ENCODE measurements at regions not wholly inside any gene's neighbourhood (a gene's known extent, or its start where the extent isn't known, plus 50 kb on each side); places are given as distances from the start of the nearest gene placed in this dataset.

DNA sequence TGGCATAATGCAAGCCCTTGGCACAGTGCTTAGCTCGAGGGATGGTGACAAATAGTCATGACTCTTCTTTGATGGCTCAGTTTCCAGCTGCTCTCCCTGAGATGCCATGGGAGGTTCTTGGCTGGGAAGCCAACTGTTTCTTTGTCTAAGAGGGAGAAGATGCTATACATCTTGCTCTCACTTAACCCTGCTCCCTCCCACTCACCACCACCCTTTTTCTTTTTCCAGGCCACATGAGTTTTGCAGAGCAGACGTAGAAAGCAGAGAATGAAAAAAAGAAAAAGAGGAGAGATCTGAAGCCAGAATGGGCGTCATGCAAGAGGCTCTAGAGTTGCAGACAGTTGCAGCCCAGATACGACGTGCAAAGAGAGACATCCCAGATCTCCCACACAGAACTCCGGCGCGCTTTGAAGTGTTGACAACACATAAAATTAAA lies 160.5 kb downstream of the FGF18 start:
- DNase-seq (ENCODE audit: low spot score) = no peak

DNA sequence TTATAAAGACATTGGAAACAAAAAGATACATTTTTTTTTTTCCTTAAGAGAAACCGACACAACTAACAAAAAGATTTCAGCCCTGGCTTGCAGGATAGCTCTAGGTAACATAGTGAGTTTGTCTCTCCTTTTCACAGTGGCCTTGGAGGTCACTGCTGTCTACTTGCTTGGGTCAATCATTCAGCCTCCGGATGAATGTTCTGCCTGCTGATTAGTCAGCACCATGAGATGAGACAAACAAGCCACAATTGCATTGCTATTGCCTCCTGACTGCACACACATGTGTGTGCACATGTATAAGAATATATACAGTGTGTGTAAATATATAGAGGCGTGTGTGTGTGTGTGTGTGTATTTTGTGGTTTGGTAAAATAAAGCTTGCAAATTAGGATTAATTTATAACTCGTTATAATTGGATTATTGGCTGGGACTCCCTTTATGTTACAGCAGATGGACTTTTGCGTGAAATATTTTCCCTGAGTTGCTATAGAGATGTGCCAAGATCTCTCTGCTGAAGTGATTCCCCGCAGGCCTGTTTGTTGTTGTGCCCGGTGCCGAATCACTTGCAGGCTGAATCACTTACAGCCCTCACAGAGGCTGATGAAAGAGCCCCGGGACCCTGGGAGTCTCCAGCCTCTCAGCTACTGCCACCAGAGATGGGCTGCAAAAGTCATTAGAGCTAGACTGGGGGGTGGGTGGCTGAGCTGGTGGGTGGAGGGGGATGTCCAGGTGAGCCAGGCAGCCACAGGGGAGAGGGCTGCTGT lies 161.2 kb downstream of the FGF18 start:
- no peak for DNase-seq (ENCODE audit: low spot score)

DNA sequence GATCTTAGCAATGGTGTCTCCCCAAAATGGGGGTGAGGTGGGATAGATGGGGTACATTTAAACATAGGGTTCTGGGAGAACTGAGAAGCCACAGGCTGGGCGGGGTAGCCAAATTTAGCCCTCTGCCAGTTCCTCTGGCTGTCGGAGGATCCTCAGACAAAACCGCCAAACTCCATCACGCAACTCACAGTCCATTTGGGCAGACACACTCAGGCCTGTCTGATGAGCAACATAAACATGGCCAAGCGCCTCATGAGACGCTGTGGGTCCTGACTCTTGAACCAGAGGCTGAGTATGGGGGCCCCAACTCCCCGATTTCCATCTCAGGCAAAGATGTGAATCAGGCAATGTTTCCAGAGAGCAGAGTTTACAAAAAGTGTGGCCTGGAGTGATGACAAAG lies 162.3 kb downstream of the FGF18 start:
- DNase-seq (ENCODE audit: low spot score) = no peak

GRCh38 chr5:171582849-171583248 lies 163.4 kb downstream of the FGF18 start:
- DNase-seq (ENCODE audit: low spot score) = no peak

DNA sequence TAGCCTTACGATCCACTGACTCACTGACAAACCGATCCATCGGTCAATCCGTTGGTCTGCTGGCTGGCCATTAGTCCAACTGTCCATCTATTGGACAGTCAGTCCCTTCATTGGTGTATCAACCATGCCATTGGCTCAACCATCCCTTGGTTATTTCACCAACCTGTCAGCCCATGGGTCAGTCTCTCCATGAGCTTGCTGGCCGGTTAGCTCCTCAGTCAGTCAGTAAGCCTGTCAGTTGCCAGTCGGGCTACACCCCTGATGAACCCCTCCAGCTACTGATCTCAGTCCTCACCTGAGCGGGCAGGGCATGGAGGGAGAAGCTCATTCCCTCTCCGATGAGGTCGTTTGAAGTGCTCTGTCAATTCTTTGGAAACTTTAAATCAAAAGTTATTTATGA lies 166.5 kb downstream of the FGF18 start:
- no peak for DNase-seq (ENCODE audit: low spot score)

- DNase-seq (ENCODE audit: low spot score) = no peak
Measured at GRCh38 chr5:171586436-171586835, 167.0 kb downstream of the FGF18 start.

DNA sequence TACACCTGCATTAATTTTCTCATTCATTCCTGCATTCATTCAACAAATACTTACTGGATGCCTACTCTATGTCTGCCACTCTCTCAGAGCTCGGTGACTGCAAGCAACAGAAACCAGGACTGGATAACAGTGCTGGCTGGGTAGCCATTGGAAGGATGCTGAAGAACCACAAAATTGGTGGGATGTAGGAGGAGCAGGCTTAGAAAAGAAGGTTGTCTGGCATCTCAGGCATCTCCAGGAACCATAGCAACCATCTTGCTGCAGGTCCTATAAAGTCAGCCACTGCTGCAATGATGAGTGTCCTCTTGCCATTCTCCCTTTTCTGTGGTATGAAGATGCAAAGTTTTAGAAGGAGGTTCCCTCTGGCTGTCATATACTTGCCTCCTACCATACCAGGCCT lies 168.6 kb downstream of the FGF18 start:
- no peak for DNase-seq (ENCODE audit: low spot score)

DNA sequence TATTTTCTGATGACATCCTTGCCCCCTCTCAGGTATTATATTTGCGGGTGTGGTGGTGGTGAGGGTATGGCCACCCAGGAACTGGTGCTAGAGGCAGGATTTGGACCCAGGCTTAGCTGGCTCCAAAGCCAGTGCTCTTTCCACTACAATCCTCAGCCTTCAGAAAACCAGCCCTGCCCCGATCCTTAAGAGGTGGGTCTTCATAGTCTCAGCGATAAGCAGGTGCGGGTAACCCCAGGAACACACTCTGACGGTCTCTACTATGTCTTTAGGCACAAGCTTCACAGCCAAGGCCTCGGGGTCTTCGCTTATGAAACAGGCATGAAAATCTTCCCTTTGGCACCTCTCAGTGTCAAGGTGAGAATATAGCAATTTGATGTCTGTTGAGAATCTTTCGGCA lies 169.3 kb downstream of the FGF18 start:
- DNase-seq (ENCODE audit: low spot score) = no peak

- DNase-seq (ENCODE audit: low spot score) = no peak
Measured at GRCh38 chr5:171589461-171589860, 170.0 kb downstream of the FGF18 start.

GRCh38 chr5:171592076-171592475 lies 172.6 kb downstream of the FGF18 start:
- no peak for DNase-seq (ENCODE audit: low spot score)

DNA sequence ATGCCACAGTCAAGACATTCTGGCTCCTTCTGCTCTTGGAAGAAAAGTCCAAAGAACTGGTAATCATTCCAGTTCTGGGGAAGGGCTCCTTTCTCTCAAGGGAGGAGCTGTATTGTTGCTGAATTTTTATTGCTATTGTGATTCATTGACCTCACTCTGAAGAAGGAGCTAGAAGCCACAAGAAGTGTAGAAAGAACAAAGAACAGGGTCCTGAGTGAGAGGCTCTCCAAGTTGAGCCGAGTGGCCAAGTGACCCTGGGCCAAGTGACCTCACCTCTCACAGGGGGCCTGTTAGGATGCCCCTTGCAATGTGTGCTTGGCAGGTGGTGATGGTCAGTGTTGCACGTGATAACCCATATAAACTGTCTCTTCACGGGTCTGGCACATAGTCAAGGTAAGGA lies 173.3 kb downstream of the FGF18 start:
- no peak for DNase-seq (ENCODE audit: low spot score)

- DNase-seq (ENCODE audit: low spot score) = no peak
Measured at GRCh38 chr5:171593401-171593800, 174.0 kb downstream of the FGF18 start.

DNA sequence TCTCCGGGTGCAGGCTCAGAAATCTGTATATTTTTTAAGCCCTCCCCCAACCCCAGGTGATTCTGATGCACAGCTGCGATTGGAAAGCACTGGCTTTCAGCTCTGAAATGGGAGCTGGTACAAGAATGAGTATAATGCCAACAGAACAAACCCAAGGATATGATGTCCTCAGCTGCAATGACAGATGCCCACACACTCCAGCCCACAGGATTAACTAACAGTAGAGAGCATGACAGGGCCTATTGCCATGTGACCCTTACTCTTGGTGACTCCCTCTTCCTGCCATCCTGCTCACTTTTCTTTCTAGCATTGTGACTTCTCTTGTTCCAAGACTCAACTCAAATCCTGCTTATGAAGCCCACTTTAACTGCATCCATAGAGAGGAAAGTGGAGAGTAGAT lies 174.5 kb downstream of the FGF18 start:
- no peak for DNase-seq (ENCODE audit: low spot score)

- DNase-seq (ENCODE audit: low spot score) = no peak
Measured at GRCh38 chr5:171595401-171595800, 176.0 kb downstream of the FGF18 start.

DNA sequence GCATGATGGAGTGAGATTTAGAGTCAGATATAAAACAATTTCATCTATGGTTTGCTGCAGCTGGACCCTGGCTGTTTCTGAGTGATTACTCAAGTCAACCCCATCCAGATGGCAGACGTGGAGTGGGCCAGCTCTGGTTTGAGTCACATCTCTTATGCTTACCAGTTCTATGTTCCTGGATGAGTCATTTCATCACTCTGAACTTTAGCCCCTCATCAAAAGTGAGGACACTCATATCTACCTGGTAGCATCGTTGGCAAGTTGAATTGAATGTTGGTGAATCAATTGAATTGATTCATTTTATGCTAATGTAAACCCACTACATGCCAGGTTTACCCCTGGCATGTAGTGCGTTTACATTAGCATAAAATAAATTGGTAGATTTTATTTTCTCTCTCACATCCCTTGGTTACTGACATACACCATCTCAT lies 176.4 kb downstream of the FGF18 start:
- DNase-seq (ENCODE audit: low spot score) = no peak

GRCh38 chr5:171596391-171596878 lies 177.0 kb downstream of the FGF18 start:
- no peak for DNase-seq (ENCODE audit: low spot score)

DNA sequence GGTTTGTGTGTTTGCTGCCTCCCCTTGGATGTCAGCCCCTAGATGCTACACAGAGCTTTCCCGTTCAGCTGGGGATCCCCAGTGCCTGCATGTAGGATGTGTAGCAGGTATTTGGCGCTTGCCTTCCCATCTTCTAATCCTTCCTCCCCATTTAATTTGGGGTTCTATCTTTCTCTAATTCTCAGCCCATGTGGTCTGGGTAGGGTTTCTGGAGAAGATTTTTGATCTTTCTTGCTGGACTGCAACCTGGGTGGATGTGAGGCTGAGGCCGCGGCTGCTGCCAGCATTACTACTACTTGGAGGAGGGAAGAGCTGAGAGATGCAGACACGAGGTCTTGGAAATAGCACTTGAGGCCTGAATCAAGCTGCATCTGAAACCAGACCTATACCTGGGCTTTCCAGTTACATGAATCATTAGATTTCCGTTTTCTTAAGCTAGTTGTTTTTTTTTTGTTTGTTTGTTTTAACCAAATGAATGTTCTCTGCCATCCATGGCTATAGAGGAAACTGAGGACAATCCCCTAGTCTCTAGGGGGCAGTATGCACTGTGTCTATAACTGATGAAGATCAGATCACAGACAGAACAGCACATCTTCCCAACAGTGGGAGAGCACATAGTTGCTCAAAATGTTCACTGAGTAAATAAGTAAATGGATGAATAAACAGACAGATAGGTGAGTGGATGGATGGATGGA lies 178.6 kb downstream of the FGF18 start:
- no peak for DNase-seq (ENCODE audit: low spot score)

DNA sequence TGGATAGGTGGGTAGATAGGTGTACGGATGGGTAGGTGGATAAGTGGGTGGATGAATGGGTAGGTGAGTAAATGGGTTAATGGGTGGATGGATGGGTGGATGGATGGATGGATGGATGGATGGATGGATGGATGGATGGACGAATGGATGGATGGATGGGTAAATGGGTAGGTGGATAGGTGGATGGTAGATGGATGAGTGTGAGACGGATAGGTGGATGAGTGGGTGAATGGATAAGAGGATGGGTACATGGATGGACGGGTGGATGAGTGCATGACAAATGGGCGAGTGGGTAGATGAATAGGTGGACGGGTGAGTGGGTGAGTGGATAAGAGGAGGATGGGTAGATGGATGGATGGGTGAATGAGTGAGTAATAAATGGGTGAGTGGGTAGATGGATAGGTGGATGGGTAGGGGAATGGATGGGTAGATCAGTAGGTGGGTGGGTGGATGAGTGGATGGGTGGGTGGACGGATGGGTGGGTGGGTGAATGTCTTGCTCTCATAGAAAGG lies 179.2 kb downstream of the FGF18 start:
- DNase-seq (ENCODE audit: low spot score) = no peak

- no peak for DNase-seq (ENCODE audit: low spot score)
Measured at GRCh38 chr5:171599411-171599810, 180.0 kb downstream of the FGF18 start.

- no peak for DNase-seq (ENCODE audit: low spot score)
Measured at GRCh38 chr5:171599957-171600612, 180.6 kb downstream of the FGF18 start.

- DNase-seq (ENCODE audit: low spot score) = no peak
Measured at GRCh38 chr5:171600741-171601265, 181.4 kb downstream of the FGF18 start.

- no peak for DNase-seq (ENCODE audit: low spot score)
Measured at GRCh38 chr5:171601266-171601881, 181.9 kb downstream of the FGF18 start.
